ENCODE measurements at regions not wholly inside any gene's neighbourhood (a gene's known extent, or its start where the extent isn't known, plus 50 kb on each side); places are given as distances from the start of the nearest gene placed in this dataset.

DNA sequence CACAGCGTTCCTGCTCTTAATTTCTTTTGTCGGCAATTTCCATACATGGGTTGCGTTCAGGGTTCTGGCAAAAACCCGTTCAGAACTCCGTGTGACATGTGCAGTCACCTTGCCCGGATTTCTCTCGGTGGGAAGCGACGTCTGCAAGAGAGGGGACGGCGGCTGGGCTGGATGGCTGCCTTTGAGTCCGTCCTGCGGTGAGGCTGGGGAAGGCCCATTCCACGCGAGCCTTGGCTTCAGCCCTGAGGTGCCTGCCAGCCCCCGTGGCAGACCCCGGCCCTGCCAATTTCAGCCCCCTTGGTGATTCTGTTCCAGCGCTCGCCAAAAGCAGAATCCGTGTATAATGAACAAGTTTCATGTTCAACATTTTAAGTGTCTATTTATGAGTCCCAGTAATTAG, 72.6 kb upstream of the TSHZ3 start:
- DNase-seq (ENCODE audit: low spot score) (no peak), FAIRE-seq (no peak), ATAC-seq (no peak)
- intact Hi-C loops (cut with micrococcal nuclease; ENCODE audit: unreplicated experiment): no loop called here
- POLR2A ChIA-PET: no interaction called here
- CTCF ChIA-PET (ENCODE audit: low intra/inter-chr PET ratio, low total read pairs): no interaction called here
- H3K9ac ChIP-seq (ENCODE audit: insufficient read depth, low read depth, low read length): no peak overlapping the region
- WGBS (ENCODE audit: low lambda C conversion rate): 23% methylated on average over 5 of the region's 20 CpGs
- in situ Hi-C loops (cut with HindIII; ENCODE audit: extremely low pct_ligation_motif_present, low pct_unique_long_range_greater_than_20kb): no loop called here
- no peak overlapping the region for H3K4me3 ChIP-seq (replicated peaks in 1 of 3; ENCODE audit: insufficient read depth in 1 of 3, low read depth in 2 of 3, low read length in 3 of 3)
- H3K4me1 ChIP-seq (ENCODE audit: insufficient read depth, low read length): no peaks in the 10 kb centered on the region
- peaks cover 19% of the 10 kb centered on the region for H3K9me3 ChIP-seq (ENCODE audit: low read length)
- no peak overlapping the region for H3K4me2 ChIP-seq (ENCODE audit: low read depth, low read length)
- no peak for TF ChIP-seq RBM39 (IDR thresholded peaks at IDR 0.05; ENCODE audit: low read depth, low read length, poor library complexity, severe bottlenecking)
- no peak for TF ChIP-seq MIER3 (CRISPR knock-in tag; IDR thresholded peaks at IDR 0.05; ENCODE audit: borderline replicate concordance)
- TF ChIP-seq, protein P1, sequence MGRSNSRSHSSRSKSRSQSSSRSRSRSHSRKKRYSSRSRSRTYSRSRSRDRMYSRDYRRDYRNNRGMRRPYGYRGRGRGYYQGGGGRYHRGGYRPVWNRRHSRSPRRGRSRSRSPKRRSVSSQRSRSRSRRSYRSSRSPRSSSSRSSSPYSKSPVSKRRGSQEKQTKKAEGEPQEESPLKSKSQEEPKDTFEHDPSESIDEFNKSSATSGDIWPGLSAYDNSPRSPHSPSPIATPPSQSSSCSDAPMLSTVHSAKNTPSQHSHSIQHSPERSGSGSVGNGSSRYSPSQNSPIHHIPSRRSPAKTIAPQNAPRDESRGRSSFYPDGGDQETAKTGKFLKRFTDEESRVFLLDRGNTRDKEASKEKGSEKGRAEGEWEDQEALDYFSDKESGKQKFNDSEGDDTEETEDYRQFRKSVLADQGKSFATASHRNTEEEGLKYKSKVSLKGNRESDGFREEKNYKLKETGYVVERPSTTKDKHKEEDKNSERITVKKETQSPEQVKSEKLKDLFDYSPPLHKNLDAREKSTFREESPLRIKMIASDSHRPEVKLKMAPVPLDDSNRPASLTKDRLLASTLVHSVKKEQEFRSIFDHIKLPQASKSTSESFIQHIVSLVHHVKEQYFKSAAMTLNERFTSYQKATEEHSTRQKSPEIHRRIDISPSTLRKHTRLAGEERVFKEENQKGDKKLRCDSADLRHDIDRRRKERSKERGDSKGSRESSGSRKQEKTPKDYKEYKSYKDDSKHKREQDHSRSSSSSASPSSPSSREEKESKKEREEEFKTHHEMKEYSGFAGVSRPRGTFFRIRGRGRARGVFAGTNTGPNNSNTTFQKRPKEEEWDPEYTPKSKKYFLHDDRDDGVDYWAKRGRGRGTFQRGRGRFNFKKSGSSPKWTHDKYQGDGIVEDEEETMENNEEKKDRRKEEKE (IDR thresholded peaks at IDR 0.05): no peak
- TF ChIP-seq MED8 (CRISPR knock-in tag; IDR thresholded peaks at IDR 0.05; ENCODE audit: insufficient replicate concordance): no peak
- TF ChIP-seq, protein P2, sequence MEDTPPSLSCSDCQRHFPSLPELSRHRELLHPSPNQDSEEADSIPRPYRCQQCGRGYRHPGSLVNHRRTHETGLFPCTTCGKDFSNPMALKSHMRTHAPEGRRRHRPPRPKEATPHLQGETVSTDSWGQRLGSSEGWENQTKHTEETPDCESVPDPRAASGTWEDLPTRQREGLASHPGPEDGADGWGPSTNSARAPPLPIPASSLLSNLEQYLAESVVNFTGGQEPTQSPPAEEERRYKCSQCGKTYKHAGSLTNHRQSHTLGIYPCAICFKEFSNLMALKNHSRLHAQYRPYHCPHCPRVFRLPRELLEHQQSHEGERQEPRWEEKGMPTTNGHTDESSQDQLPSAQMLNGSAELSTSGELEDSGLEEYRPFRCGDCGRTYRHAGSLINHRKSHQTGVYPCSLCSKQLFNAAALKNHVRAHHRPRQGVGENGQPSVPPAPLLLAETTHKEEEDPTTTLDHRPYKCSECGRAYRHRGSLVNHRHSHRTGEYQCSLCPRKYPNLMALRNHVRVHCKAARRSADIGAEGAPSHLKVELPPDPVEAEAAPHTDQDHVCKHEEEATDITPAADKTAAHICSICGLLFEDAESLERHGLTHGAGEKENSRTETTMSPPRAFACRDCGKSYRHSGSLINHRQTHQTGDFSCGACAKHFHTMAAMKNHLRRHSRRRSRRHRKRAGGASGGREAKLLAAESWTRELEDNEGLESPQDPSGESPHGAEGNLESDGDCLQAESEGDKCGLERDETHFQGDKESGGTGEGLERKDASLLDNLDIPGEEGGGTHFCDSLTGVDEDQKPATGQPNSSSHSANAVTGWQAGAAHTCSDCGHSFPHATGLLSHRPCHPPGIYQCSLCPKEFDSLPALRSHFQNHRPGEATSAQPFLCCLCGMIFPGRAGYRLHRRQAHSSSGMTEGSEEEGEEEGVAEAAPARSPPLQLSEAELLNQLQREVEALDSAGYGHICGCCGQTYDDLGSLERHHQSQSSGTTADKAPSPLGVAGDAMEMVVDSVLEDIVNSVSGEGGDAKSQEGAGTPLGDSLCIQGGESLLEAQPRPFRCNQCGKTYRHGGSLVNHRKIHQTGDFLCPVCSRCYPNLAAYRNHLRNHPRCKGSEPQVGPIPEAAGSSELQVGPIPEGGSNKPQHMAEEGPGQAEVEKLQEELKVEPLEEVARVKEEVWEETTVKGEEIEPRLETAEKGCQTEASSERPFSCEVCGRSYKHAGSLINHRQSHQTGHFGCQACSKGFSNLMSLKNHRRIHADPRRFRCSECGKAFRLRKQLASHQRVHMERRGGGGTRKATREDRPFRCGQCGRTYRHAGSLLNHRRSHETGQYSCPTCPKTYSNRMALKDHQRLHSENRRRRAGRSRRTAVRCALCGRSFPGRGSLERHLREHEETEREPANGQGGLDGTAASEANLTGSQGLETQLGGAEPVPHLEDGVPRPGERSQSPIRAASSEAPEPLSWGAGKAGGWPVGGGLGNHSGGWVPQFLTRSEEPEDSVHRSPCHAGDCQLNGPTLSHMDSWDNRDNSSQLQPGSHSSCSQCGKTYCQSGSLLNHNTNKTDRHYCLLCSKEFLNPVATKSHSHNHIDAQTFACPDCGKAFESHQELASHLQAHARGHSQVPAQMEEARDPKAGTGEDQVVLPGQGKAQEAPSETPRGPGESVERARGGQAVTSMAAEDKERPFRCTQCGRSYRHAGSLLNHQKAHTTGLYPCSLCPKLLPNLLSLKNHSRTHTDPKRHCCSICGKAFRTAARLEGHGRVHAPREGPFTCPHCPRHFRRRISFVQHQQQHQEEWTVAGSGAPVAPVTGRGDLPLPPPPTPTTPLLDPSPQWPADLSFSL (CRISPR knock-in tag; IDR thresholded peaks at IDR 0.05): no peak
- no peak for TF ChIP-seq HOXD1 (CRISPR knock-in tag; IDR thresholded peaks at IDR 0.05)
- no peak for TF ChIP-seq SIX4 (CRISPR knock-in tag; IDR thresholded peaks at IDR 0.05)
- no peak for TF ChIP-seq CCDC6 (CRISPR knock-in tag; IDR thresholded peaks at IDR 0.05)
- no peak for TF ChIP-seq ZNF343 (CRISPR knock-in tag; IDR thresholded peaks at IDR 0.05)
- no peak for TF ChIP-seq ZNF781 (CRISPR knock-in tag; IDR thresholded peaks at IDR 0.05; ENCODE audit: borderline replicate concordance, not compliant biosample characterization)
- TF ChIP-seq ZNF253 (CRISPR knock-in tag; IDR thresholded peaks at IDR 0.05; ENCODE audit: borderline replicate concordance): no peak
- TF ChIP-seq NPAS2 (CRISPR knock-in tag; IDR thresholded peaks at IDR 0.05; ENCODE audit: borderline replicate concordance): no peak
- TF ChIP-seq RFXANK (CRISPR knock-in tag; IDR thresholded peaks at IDR 0.05): no peak
- TF ChIP-seq NONO (IDR thresholded peaks at IDR 0.05): no peak
- TF ChIP-seq NONO (CRISPR knock-in tag; conservative IDR thresholded peaks at IDR 0.05): no peak
- no peaks in the 10 kb centered on the region for H3K27me3 ChIP-seq (ENCODE audit: control insufficient read depth in 1 of 2, insufficient read depth in 2 of 2, low read length in 2 of 2)
- H4K20me1 ChIP-seq (ENCODE audit: insufficient read depth, low read length): no peaks in the 10 kb centered on the region
- no peaks in the 10 kb centered on the region for H3K36me3 ChIP-seq (replicated peaks in 1 of 2; ENCODE audit: control insufficient read depth in 1 of 2, insufficient read depth in 2 of 2, low read length in 2 of 2)
- H2AFZ ChIP-seq (ENCODE audit: low read length): no peak overlapping the region
- no peaks in the 10 kb centered on the region for H3K79me2 ChIP-seq (ENCODE audit: insufficient read depth, low read length)
- H3K27ac ChIP-seq (ENCODE audit: extremely low read length, insufficient read depth, low read length): no peak overlapping the region
- no TSS peak for BruUV-seq (replicated peaks)

Data from HepG2 (cell line).